ENCODE measurements at regions not wholly inside any gene's neighbourhood (a gene's known extent, or its start where the extent isn't known, plus 50 kb on each side); places are given as distances from the start of the nearest gene placed in this dataset.

GRCh38 chr13:30000370-30000765, 150.0 kb upstream of the UBL3 start:
- H4K20me1 ChIP-seq (ENCODE audit: insufficient read depth), result no peaks in the 10 kb centered on the region
- DNase-seq, result no peak
- POLR2A ChIA-PET (ENCODE audit: unreplicated experiment), result no interaction called here
- CTCF ChIA-PET, result no interaction called here
- BruUV-seq (replicated peaks), result no TSS peak
- no peak overlapping the region for H3K27ac ChIP-seq
- no peak overlapping the region for H3K4me3 ChIP-seq
- intact Hi-C loops (cut with micrococcal nuclease; ENCODE audit: unreplicated experiment), result loop anchor here (5.0 kb wide), 1 partner anchor 73 kb away; no protein-coding TSS in a partner anchor
- H3K9me2 ChIP-seq (ENCODE audit: insufficient read depth), result no peaks in the 10 kb centered on the region
- no peaks in the 10 kb centered on the region for H3K27me3 ChIP-seq (ENCODE audit: insufficient read depth, low read depth)
- no peaks in the 10 kb centered on the region for H3K36me3 ChIP-seq (ENCODE audit: low read depth)
- no peaks in the 10 kb centered on the region for H3K79me2 ChIP-seq (ENCODE audit: low read depth)
- peaks cover 12% of the 10 kb centered on the region for H3K4me1 ChIP-seq (replicated peaks; ENCODE audit: insufficient read depth)
- H3K9me3 ChIP-seq (ENCODE audit: insufficient read depth, low read depth), result no peaks in the 10 kb centered on the region
- peaks cover 11% of the 10 kb centered on the region for H3F3A ChIP-seq (ENCODE audit: insufficient read depth, low read depth)
- no peak for TF ChIP-seq CTCF (conservative IDR thresholded peaks at IDR 0.05)
- no peak for TF ChIP-seq EZH2 (IDR thresholded peaks at IDR 0.05; ENCODE audit: low read depth)
- no peak overlapping the region for H3K4me2 ChIP-seq
- H2AFZ ChIP-seq, result no peak overlapping the region

DNA sequence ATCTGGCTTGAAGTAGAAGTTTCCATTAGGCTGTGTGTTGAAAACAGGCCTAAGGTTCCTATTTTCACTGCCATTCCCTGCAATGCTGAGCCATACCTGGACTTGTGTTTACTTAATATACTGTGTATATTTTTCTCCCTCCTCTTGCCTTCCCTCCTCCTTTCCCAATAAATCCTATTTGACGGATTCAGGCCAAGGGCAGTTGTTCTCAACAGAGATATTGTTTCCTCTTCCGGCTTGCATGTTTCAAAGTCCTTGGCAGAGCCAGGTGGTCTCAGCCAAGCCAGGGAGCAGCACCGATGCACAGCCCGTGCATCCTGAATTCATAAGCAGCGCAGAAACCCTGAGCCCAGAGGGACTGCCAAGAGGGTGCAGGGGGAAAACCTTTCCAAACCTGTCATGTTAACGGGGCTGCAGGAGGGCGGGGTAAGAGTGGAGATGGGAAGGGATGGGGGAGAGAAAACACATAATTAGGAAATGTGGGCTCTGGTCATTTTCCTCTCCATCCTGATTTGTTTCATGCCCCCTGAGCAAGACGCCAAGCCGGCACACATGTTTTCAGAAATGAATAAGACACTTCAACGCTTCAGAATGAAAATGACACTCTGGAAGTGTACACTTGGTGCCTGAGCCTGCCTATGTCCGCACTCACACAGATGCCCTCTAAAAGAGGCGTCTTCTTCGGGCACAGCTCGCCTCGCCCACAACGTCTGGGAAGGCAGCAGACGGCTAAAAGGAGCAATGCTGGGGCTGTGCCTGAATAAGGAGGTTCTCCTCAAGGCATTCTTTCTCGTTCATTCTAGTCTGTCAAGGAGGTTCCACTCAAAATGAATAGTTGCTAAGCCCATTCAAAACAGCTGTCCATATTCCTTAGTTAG, 149.3 kb upstream of the UBL3 start:
- no peak overlapping the region for H2AFZ ChIP-seq
- DNase-seq, result no peak
- ChIA-PET POLR2A (ENCODE audit: unreplicated experiment) (no interaction called here), CTCF (no interaction called here)
- intact Hi-C loops (cut with micrococcal nuclease; ENCODE audit: unreplicated experiment), result loop anchor here (5.0 kb wide), 1 partner anchor 72 kb away; no protein-coding TSS in a partner anchor
- no peak for TF ChIP-seq CTCF (conservative IDR thresholded peaks at IDR 0.05)
- TF ChIP-seq EZH2 (IDR thresholded peaks at IDR 0.05; ENCODE audit: low read depth), result no peak
- no TSS peak for BruUV-seq (replicated peaks)
- H3K27me3 ChIP-seq (ENCODE audit: insufficient read depth, low read depth), result no peaks in the 10 kb centered on the region
- H3K4me2 ChIP-seq, result no peak overlapping the region
- no peak overlapping the region for H3K4me3 ChIP-seq
- no peaks in the 10 kb centered on the region for H3K79me2 ChIP-seq (ENCODE audit: low read depth)
- no peak overlapping the region for H3K27ac ChIP-seq
- H3F3A ChIP-seq (ENCODE audit: insufficient read depth, low read depth), result peaks cover 11% of the 10 kb centered on the region
- H3K9me3 ChIP-seq (ENCODE audit: insufficient read depth, low read depth), result no peaks in the 10 kb centered on the region
- H3K4me1 ChIP-seq (replicated peaks; ENCODE audit: insufficient read depth), result peaks cover 12% of the 10 kb centered on the region
- no peaks in the 10 kb centered on the region for H3K9me2 ChIP-seq (ENCODE audit: insufficient read depth)
- H4K20me1 ChIP-seq (ENCODE audit: insufficient read depth), result no peaks in the 10 kb centered on the region
- no peaks in the 10 kb centered on the region for H3K36me3 ChIP-seq (ENCODE audit: low read depth)

DNA sequence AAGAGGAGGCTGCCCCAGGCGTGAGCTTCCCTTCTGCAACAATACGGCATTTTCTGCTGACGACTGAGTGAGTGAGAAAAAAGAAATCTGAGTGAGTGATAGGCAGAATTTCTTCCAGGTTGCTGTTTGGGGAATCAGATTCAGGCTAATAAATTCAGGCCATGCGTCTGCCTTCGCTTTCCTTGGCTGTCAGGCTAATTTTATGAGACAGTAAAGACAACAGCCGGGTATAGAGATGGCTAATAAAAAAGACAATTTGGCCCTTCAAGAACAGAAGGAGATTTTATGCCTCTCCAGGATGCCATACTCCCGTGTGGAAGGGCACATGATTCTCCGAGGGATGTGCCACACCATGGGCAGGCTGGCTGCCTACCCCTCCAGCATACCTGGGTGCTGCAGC, 145.9 kb upstream of the UBL3 start:
- ChIA-PET CTCF (no interaction called here), POLR2A (ENCODE audit: unreplicated experiment) (no interaction called here)
- Histone ChIP-seq H3K4me3 (no peak overlapping the region), H3K4me1 (replicated peaks; ENCODE audit: insufficient read depth) (no peaks in the 10 kb centered on the region), H3K27ac (no peak overlapping the region), H3K4me2 (no peak overlapping the region), H3F3A (ENCODE audit: insufficient read depth, low read depth) (no peaks in the 10 kb centered on the region), H3K36me3 (ENCODE audit: low read depth) (no peaks in the 10 kb centered on the region), H3K9me3 (ENCODE audit: insufficient read depth, low read depth) (no peaks in the 10 kb centered on the region), H4K20me1 (ENCODE audit: insufficient read depth) (no peaks in the 10 kb centered on the region), H3K79me2 (ENCODE audit: low read depth) (no peaks in the 10 kb centered on the region), H3K27me3 (ENCODE audit: insufficient read depth, low read depth) (no peaks in the 10 kb centered on the region), H2AFZ (no peak overlapping the region), H3K9me2 (ENCODE audit: insufficient read depth) (no peaks in the 10 kb centered on the region)
- intact Hi-C loops (cut with micrococcal nuclease; ENCODE audit: unreplicated experiment), result no loop called here
- no TSS peak for BruUV-seq (replicated peaks)
- no peak for TF ChIP-seq CTCF (conservative IDR thresholded peaks at IDR 0.05)
- TF ChIP-seq EZH2 (IDR thresholded peaks at IDR 0.05; ENCODE audit: low read depth), result no peak
- DNase-seq, result no peak

Data from PC-9 (cell line).